CD8-positive, alpha-beta memory T cell (primary cell): ENCODE measurements at regions not wholly inside any gene's neighbourhood (a gene's known extent, or its start where the extent isn't known, plus 50 kb on each side); places are given as distances from the start of the nearest gene placed in this dataset.

Experiments
- CTCF ChIA-PET: fragments of 350-600 bp; sonication (Branson Sonifier 250); formaldehyde crosslinking; loops from one replicate; lab custom pipeline; 2021; ENCODE audit warnings: antibody characterized with exemption; lab: Charles Lee
- POLR2A ChIA-PET: fragments of 350-600 bp; sonication (Branson Sonifier 250); formaldehyde crosslinking; loops from one replicate; lab custom pipeline; 2021; ENCODE audit warnings: antibody characterized with exemption; lab: Charles Lee
- DNase-seq, 5 donors: peaks; one replicate each; pipeline versions ENCODE4 v3.0.0 to v3.0.0-alpha.2; 2020 to 2022; ENCODE audit warnings: mixed read lengths in 1 of 5
- H3K27ac ChIP-seq: one replicate; pipeline ENCODE4 v1.7.0; 2013; ENCODE audit warnings: low read depth, mild to moderate bottlenecking, low read length, moderate library complexity
- H3K27me3 ChIP-seq: 2 replicates; pipeline ENCODE4 v1.7.0; 2013; ENCODE audit warnings: low read length, mild to moderate bottlenecking; ENCODE audit not compliant: insufficient read depth, poor library complexity, severe bottlenecking
- H3K36me3 ChIP-seq: 2 replicates; pipeline ENCODE4 v1.7.0; 2013; ENCODE audit warnings: mild to moderate bottlenecking, low read length, moderate library complexity; ENCODE audit not compliant: insufficient read depth
- H3K4me1 ChIP-seq: 2 replicates; pipeline ENCODE4 v1.7.0; 2013; ENCODE audit warnings: mild to moderate bottlenecking, low read length, moderate library complexity; ENCODE audit not compliant: insufficient read depth
- H3K4me3 ChIP-seq: 2 replicates; pipeline ENCODE4 v1.7.0; 2013; ENCODE audit warnings: mild to moderate bottlenecking, low read length
- H3K9me3 ChIP-seq: 2 replicates; pipeline ENCODE4 v1.7.0; 2013; ENCODE audit warnings: mild to moderate bottlenecking, low read length
- H3K27ac Mint-ChIP-seq, 8 donors: one replicate each; pipeline ENCODE4 v1.8.0; 2020 to 2021; ENCODE audit warnings: mixed read lengths in 8 of 8, mild to moderate bottlenecking in 6 of 8, inconsistent platforms in 3 of 8, moderate library complexity in 3 of 8
- H3K27me3 Mint-ChIP-seq, 2 donors: one replicate each; pipeline ENCODE4 v1.8.0; 2020 to 2021; ENCODE audit warnings: mixed read lengths in 2 of 2, mild to moderate bottlenecking in 1 of 2, moderate library complexity in 1 of 2
- H3K36me3 Mint-ChIP-seq, 3 donors: one replicate each; pipeline ENCODE4 v1.8.0; 2020 to 2021; ENCODE audit warnings: mixed read lengths in 3 of 3, inconsistent platforms in 1 of 3, mild to moderate bottlenecking in 1 of 3
- H3K4me1 Mint-ChIP-seq, 3 donors: one replicate each; pipeline ENCODE4 v1.8.0; 2020 to 2021; ENCODE audit warnings: mixed read lengths in 3 of 3, inconsistent platforms in 1 of 3, mild to moderate bottlenecking in 1 of 3
- H3K4me3 Mint-ChIP-seq, 7 donors: one replicate each; pipeline ENCODE4 v1.8.0; 2020 to 2021; ENCODE audit warnings: mixed read lengths in 7 of 7, mild to moderate bottlenecking in 6 of 7, moderate library complexity in 4 of 7, inconsistent platforms in 2 of 7
- H3K9me3 Mint-ChIP-seq, 5 donors: one replicate each; pipeline ENCODE4 v1.8.0; 2020 to 2022; ENCODE audit warnings: mixed read lengths in 5 of 5, mild to moderate bottlenecking in 3 of 5, moderate library complexity in 2 of 5, inconsistent platforms in 1 of 5

DNA sequence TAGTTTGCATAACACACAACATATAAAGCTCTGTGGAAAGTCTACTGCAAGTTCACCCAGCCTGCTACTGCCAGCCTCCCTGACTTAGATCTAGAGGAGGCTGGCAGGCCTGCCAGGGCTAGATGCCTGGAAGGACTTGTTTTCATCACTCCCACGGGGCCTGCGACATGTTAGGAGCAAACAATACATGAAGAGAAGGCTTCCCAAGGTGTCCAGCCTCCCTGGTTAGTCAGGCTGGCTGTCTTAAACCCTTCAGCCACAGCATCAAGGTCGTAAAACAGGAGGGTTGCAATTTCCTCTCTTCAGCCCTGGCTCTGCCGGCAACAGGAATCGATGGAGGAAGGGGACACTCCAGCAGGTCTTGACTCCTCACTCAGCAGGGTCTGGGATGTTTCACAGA lies 104.5 kb downstream of the NGF start:
- Histone ChIP-seq H3K27ac (no peak overlapping the region), H3K9me3 (no peaks in the 10 kb centered on the region), H3K4me1 (no peaks in the 10 kb centered on the region), H3K4me3 (no peak overlapping the region), H3K27me3 (no peaks in the 10 kb centered on the region), H3K36me3 (no peaks in the 10 kb centered on the region)
- DNase-seq, result no peak
- ChIA-PET CTCF (no interaction called here), POLR2A (no interaction called here)
- H3K4me1 Mint-ChIP-seq, result no peaks in the 10 kb centered on the region
- H3K27me3 Mint-ChIP-seq, result peaks cover 2 to 6% of the 10 kb centered on the region in 2 donors
- H3K36me3 Mint-ChIP-seq, result no peaks in the 10 kb centered on the region
- no peak overlapping the region for H3K27ac Mint-ChIP-seq
- no peak overlapping the region for H3K4me3 Mint-ChIP-seq
- peaks cover 0 to 2% (median 0%) of the 10 kb centered on the region in 5 donors for H3K9me3 Mint-ChIP-seq

DNA sequence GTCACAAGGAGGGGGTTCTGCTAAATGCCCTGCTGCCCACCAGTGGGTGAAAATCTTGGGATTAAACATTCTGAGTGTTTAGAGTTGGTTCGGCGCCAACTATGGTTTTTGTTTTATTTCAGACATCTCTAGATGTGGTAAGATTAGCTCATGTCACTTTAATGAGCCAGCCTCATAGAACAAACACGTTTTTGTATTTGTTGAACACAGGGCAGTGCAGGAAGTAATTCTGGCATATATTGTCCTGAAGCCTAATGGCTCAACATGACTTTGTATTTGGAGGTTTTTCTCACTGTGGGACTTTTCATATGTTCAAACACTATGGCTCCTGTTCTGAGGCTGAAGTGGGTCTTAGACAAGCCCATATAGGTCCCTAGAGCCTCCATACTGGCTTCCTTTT lies 107.8 kb downstream of the NGF start:
- no peak overlapping the region for H3K4me3 Mint-ChIP-seq
- no peaks in the 10 kb centered on the region for H3K9me3 ChIP-seq
- no peak for DNase-seq
- ChIA-PET POLR2A (no interaction called here), CTCF (no interaction called here)
- no peaks in the 10 kb centered on the region for H3K36me3 ChIP-seq
- no peak overlapping the region for H3K27ac Mint-ChIP-seq
- no peak overlapping the region for H3K27ac ChIP-seq
- H3K4me3 ChIP-seq, result no peak overlapping the region
- H3K27me3 ChIP-seq, result no peaks in the 10 kb centered on the region
- H3K36me3 Mint-ChIP-seq, result no peaks in the 10 kb centered on the region
- no peaks in the 10 kb centered on the region for H3K4me1 Mint-ChIP-seq
- no peaks in the 10 kb centered on the region for H3K4me1 ChIP-seq
- no peaks in the 10 kb centered on the region for H3K27me3 Mint-ChIP-seq
- H3K9me3 Mint-ChIP-seq, result peaks cover 0 to 5% (median 0%) of the 10 kb centered on the region in 5 donors

DNA sequence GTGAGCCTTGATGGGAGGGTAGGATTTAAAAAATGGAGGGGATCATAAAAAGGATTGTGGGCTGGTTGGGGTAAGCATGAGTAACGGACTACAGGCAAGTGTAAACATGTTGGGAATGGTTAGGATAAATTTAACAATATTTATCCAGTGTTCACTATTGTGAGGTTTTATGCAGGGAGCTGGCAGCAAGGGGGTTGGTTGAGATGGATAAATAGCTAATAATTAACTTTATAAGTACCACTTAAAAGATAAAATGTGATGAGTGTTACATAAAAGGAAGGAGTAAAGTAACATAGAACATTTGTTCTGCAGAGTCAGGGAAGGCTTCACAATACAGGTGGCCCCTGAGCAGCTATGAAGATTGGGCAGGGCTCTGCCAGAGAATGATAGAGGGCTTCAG lies 109.0 kb downstream of the NGF start:
- CTCF ChIA-PET, result no interaction called here
- Histone ChIP-seq H3K36me3 (no peaks in the 10 kb centered on the region), H3K4me1 (no peaks in the 10 kb centered on the region), H3K9me3 (no peaks in the 10 kb centered on the region), H3K4me3 (no peak overlapping the region), H3K27ac (no peak overlapping the region), H3K27me3 (no peaks in the 10 kb centered on the region)
- DNase-seq, result no peak
- peaks cover 0 to 7% (median 0%) of the 10 kb centered on the region in 5 donors for H3K9me3 Mint-ChIP-seq
- H3K27me3 Mint-ChIP-seq, result no peaks in the 10 kb centered on the region
- H3K36me3 Mint-ChIP-seq, result no peaks in the 10 kb centered on the region
- no peaks in the 10 kb centered on the region for H3K4me1 Mint-ChIP-seq
- POLR2A ChIA-PET, result no interaction called here
- no peak overlapping the region for H3K27ac Mint-ChIP-seq
- H3K4me3 Mint-ChIP-seq, result no peak overlapping the region

- DNase-seq, result no peak
- Histone ChIP-seq H3K4me3 (no peak overlapping the region), H3K4me1 (no peaks in the 10 kb centered on the region), H3K27me3 (no peaks in the 10 kb centered on the region), H3K27ac (no peak overlapping the region), H3K36me3 (no peaks in the 10 kb centered on the region), H3K9me3 (no peaks in the 10 kb centered on the region)
- Mint-ChIP-seq H3K4me1 (no peaks in the 10 kb centered on the region), H3K4me3 (no peak overlapping the region), H3K27me3 (peaks cover 0 to 3% of the 10 kb centered on the region in 2 donors), H3K36me3 (no peaks in the 10 kb centered on the region), H3K27ac (no peak overlapping the region), H3K9me3 (peaks cover 0 to 7% (median 0%) of the 10 kb centered on the region in 5 donors)
- ChIA-PET CTCF (no interaction called here), POLR2A (no interaction called here)
Observed at GRCh38 chr1:115228191-115228590, 109.9 kb downstream of the NGF start.

DNA sequence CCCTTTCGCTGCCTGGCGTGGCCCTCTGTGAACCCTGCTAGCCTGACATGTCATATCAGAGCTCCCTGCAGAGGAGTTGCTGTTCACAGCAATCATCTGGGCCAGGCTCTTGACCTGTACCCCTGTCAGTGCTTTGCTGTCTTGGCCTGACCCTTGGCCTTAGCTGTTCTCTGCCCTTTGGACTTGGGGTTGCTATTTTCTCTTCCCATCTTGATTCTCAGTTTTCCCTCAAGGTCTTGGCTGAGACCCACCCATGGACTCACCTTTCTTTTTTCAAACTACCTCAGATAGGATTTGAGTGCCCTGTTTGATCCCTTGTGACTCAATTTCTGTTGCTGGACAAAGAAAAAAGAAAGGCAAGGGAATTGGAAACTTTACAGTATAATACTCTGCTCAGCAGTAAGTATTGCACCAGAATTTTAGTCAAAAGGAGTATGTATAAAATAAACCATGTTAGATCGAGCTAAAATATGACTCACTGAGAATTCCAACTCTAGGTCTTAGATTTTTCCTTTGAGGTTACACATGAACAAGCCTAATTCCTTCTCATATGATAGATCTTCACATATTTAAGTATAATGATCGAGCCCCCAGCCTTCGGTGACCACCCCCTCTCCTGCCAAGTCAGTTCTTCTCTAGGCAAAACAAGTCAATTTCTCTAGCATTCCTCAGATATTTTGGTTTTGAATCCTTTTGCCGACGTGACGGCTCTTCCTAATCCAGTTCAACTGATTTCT lies 110.5 kb downstream of the NGF start:
- no peak for DNase-seq
- ChIA-PET POLR2A (no interaction called here), CTCF (no interaction called here)
- Histone ChIP-seq H3K4me3 (no peak overlapping the region), H3K27ac (no peak overlapping the region), H3K27me3 (no peaks in the 10 kb centered on the region), H3K36me3 (no peaks in the 10 kb centered on the region), H3K9me3 (no peaks in the 10 kb centered on the region), H3K4me1 (no peaks in the 10 kb centered on the region)
- Mint-ChIP-seq H3K36me3 (no peaks in the 10 kb centered on the region), H3K9me3 (peaks cover 0 to 7% (median 0%) of the 10 kb centered on the region in 5 donors), H3K4me3 (no peak overlapping the region), H3K27ac (no peak overlapping the region), H3K27me3 (peaks cover 0 to 3% of the 10 kb centered on the region in 2 donors), H3K4me1 (no peaks in the 10 kb centered on the region)

- H3K9me3 Mint-ChIP-seq, result peaks cover 0 to 7% (median 0%) of the 10 kb centered on the region in 5 donors
- no peaks in the 10 kb centered on the region for H3K4me1 Mint-ChIP-seq
- Histone ChIP-seq H3K36me3 (no peaks in the 10 kb centered on the region), H3K27me3 (no peaks in the 10 kb centered on the region), H3K4me1 (no peaks in the 10 kb centered on the region), H3K27ac (no peak overlapping the region), H3K9me3 (no peaks in the 10 kb centered on the region), H3K4me3 (no peak overlapping the region)
- POLR2A ChIA-PET, result no interaction called here
- CTCF ChIA-PET, result no interaction called here
- H3K27ac Mint-ChIP-seq, result no peak overlapping the region
- H3K4me3 Mint-ChIP-seq, result no peak overlapping the region
- no peaks in the 10 kb centered on the region for H3K36me3 Mint-ChIP-seq
- H3K27me3 Mint-ChIP-seq, result peaks cover 0 to 3% of the 10 kb centered on the region in 2 donors
- no peak for DNase-seq
Observed at GRCh38 chr1:115225993-115226685, 111.9 kb downstream of the NGF start.

GRCh38 chr1:115224636-115225035 lies 113.4 kb downstream of the NGF start:
- Mint-ChIP-seq H3K4me3 (no peak overlapping the region), H3K36me3 (no peaks in the 10 kb centered on the region), H3K4me1 (no peaks in the 10 kb centered on the region), H3K9me3 (peaks cover 0 to 7% (median 0%) of the 10 kb centered on the region in 5 donors), H3K27ac (no peak overlapping the region), H3K27me3 (peaks cover 0 to 3% of the 10 kb centered on the region in 2 donors)
- H3K4me3 ChIP-seq, result no peak overlapping the region
- no peaks in the 10 kb centered on the region for H3K27me3 ChIP-seq
- H3K27ac ChIP-seq, result no peak overlapping the region
- H3K36me3 ChIP-seq, result no peaks in the 10 kb centered on the region
- CTCF ChIA-PET, result no interaction called here
- no peaks in the 10 kb centered on the region for H3K4me1 ChIP-seq
- POLR2A ChIA-PET, result no interaction called here
- no peaks in the 10 kb centered on the region for H3K9me3 ChIP-seq
- no peak for DNase-seq

DNA sequence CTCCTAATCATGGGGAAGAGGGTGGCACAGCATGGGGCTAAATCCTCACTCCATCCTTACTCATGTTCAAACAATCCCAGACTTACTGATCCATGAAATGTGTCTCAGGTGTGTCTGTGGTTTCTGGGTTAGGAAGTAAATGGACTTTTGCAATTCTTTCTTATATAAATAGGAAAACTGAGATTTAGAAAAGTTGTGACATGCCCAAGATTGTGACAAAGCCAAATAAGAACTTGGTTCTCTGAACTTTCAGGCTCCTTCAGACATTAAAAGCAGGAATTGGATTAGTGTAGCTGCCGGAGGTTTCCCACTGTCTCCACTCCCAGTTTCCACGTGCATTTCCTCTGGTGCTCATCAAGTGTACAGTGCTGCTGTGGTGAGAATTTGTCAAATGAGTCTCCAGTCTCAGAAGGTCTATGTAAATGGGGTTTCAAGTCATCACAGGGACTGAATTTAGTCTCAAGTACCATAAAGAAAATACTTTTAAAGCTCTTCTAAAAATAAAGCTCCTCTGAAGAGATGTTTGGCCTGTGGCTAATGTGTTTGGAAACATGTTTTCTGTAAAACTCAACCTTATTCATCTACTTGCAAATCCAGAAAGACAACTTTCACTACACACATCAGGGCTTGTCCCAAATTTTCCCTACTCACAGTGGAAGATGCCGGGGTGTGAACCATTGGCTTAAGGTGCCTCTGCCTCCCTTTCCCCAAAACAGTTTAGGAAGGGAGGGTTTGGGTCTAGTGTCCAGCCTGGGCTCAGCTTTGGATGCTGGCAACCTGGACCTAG lies 115.2 kb downstream of the NGF start:
- Mint-ChIP-seq H3K36me3 (no peaks in the 10 kb centered on the region), H3K4me1 (no peaks in the 10 kb centered on the region), H3K4me3 (no peak overlapping the region), H3K27ac (no peak overlapping the region), H3K27me3 (peaks cover 7 to 15% of the 10 kb centered on the region in 2 donors), H3K9me3 (peaks cover 0 to 7% (median 0%) of the 10 kb centered on the region in 5 donors)
- no peak overlapping the region for H3K27ac ChIP-seq
- H3K27me3 ChIP-seq, result no peaks in the 10 kb centered on the region
- ChIA-PET CTCF (no interaction called here), POLR2A (no interaction called here)
- H3K9me3 ChIP-seq, result no peaks in the 10 kb centered on the region
- H3K4me1 ChIP-seq, result no peaks in the 10 kb centered on the region
- H3K36me3 ChIP-seq, result no peaks in the 10 kb centered on the region
- H3K4me3 ChIP-seq, result no peak overlapping the region
- DNase-seq, result no peak
